Effector memory CD4-positive, alpha-beta T cell (primary cell): ENCODE measurements at regions not wholly inside any gene's neighbourhood (a gene's known extent, or its start where the extent isn't known, plus 50 kb on each side); places are given as distances from the start of the nearest gene placed in this dataset.
"Not testable (repeated sequence)": the region's sequence is repeated elsewhere in the genome, so short reads cannot be mapped to it uniquely, and the experiment has no call there.

Experiments
- DNase-seq, 3 donors: peaks; one replicate each; pipeline ENCODE4 v3.0.0-alpha.2; 2020
- H3K27ac ChIP-seq: 2 replicates; pipeline ENCODE4 v1.7.0; 2013; ENCODE audit warnings: mild to moderate bottlenecking, low read length, moderate library complexity; ENCODE audit not compliant: insufficient read depth, poor library complexity, severe bottlenecking
- H3K27me3 ChIP-seq: replicated peaks from 2 replicates; pipeline ENCODE4 v1.7.0; 2013; ENCODE audit warnings: mild to moderate bottlenecking, low read length; ENCODE audit not compliant: insufficient read depth, control insufficient read depth, poor library complexity, severe bottlenecking
- H3K36me3 ChIP-seq: 2 replicates; pipeline ENCODE4 v1.7.0; 2013; ENCODE audit warnings: mild to moderate bottlenecking, low read length, moderate library complexity; ENCODE audit not compliant: control insufficient read depth, insufficient read depth
- H3K4me1 ChIP-seq: 2 replicates; pipeline ENCODE4 v1.7.0; 2013; ENCODE audit warnings: low read length, mild to moderate bottlenecking; ENCODE audit not compliant: control insufficient read depth, insufficient read depth, poor library complexity, severe bottlenecking
- H3K4me3 ChIP-seq: 2 replicates; pipeline ENCODE4 v1.7.0; 2013; ENCODE audit warnings: low read length, low read depth, mild to moderate bottlenecking; ENCODE audit not compliant: insufficient read depth, poor library complexity, severe bottlenecking
- H3K9me3 ChIP-seq: 2 replicates; pipeline ENCODE4 v1.7.0; 2013; ENCODE audit warnings: mild to moderate bottlenecking, low read length, moderate library complexity; ENCODE audit not compliant: control insufficient read depth

- Histone ChIP-seq H3K9me3 (no peaks in the 10 kb centered on the region), H3K27me3 (no peaks in the 10 kb centered on the region), H3K4me3 (no peak overlapping the region), H3K4me1 (no peaks in the 10 kb centered on the region), H3K27ac (no peak overlapping the region), H3K36me3 (no peaks in the 10 kb centered on the region)
- DNase-seq, result no peak
Measured at GRCh38 chr15:70518201-70519003, 245.0 kb downstream of the UACA start.

DNA sequence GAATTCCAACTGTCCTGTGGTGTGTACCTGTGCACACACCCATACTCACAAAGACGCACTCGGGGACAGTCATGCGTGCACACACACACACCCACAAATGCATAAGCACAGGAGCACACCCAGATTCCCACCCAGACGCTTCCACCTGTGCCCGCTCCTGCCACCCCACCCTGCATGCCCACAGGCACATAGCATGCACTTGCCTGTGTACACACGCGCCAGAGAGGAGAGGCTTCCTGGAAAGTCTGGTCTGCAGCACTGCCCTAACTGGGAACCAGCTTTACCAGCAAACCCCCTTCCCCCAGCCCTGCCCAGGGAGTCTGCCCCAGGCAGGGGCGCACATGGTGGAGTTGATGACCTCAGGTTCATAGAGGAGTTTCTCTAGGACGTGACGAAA lies 246.2 kb downstream of the UACA start:
- DNase-seq, result no peak
- Histone ChIP-seq H3K27ac (no peak overlapping the region), H3K9me3 (no peaks in the 10 kb centered on the region), H3K36me3 (no peaks in the 10 kb centered on the region), H3K27me3 (no peaks in the 10 kb centered on the region), H3K4me3 (no peak overlapping the region), H3K4me1 (no peaks in the 10 kb centered on the region)

- no peaks in the 10 kb centered on the region for H3K27me3 ChIP-seq
- H3K4me1 ChIP-seq, result no peaks in the 10 kb centered on the region
- no peak for DNase-seq
- H3K27ac ChIP-seq, result no peak overlapping the region
- no peaks in the 10 kb centered on the region for H3K36me3 ChIP-seq
- no peak overlapping the region for H3K4me3 ChIP-seq
- H3K9me3 ChIP-seq, result no peaks in the 10 kb centered on the region
Measured at GRCh38 chr15:70516408-70517193, 246.8 kb downstream of the UACA start.

DNA sequence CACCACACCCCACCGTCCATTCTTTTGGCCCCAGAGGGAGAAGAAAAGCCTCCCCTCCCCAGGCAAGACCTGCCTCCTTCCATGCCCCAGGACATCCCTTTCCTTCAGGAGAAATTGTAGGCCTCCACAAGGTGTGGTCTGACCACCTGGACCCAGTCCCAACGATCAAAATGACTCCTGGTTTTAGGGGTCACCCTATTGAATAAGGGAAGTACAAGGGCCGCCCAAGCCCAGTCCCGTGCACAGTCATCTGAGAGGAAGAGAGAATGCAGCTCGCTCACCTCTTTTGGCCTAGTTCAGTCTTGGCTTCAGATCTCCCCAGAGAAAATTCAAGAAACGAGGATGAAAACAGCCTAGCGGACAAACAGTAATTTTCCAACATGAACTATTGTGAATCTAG lies 249.1 kb downstream of the UACA start:
- no peaks in the 10 kb centered on the region for H3K36me3 ChIP-seq
- H3K27ac ChIP-seq, result no peak overlapping the region
- no peak overlapping the region for H3K4me3 ChIP-seq
- H3K27me3 ChIP-seq, result no peaks in the 10 kb centered on the region
- no peaks in the 10 kb centered on the region for H3K4me1 ChIP-seq
- DNase-seq, result no peak
- H3K9me3 ChIP-seq, result peaks cover 9% of the 10 kb centered on the region

DNA sequence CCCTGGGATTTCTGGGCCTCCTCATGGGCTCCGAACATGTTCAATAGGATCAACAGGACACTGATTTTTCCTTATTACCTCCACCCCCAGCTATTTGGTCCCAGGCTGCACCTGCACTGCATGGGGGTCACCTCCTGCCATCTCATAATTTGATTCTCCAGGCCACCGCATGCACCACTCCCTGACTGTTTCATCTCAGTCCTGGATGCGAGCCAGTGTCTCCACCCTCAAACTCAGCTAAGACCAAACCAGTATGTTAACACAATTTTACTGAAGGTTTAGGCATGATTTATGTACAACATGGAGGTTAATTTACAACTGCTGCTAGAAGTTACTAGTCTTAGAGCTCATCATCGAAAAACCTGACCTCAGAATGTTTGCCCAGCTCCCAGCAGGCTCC lies 249.5 kb downstream of the UACA start:
- H3K9me3 ChIP-seq, result peaks cover 9% of the 10 kb centered on the region
- no peaks in the 10 kb centered on the region for H3K4me1 ChIP-seq
- H3K27me3 ChIP-seq, result no peaks in the 10 kb centered on the region
- H3K36me3 ChIP-seq, result no peaks in the 10 kb centered on the region
- H3K27ac ChIP-seq, result no peak overlapping the region
- H3K4me3 ChIP-seq, result no peak overlapping the region
- no peak for DNase-seq

GRCh38 chr15:70512772-70513362 lies 250.5 kb downstream of the UACA start:
- peak in 2 of 3 donors; percentile 24 to 40 for DNase-seq
- no peak overlapping the region for H3K27ac ChIP-seq
- no peaks in the 10 kb centered on the region for H3K4me1 ChIP-seq
- H3K27me3 ChIP-seq, result no peaks in the 10 kb centered on the region
- H3K9me3 ChIP-seq, result peaks cover 9% of the 10 kb centered on the region
- no peak overlapping the region for H3K4me3 ChIP-seq
- H3K36me3 ChIP-seq, result no peaks in the 10 kb centered on the region

DNA sequence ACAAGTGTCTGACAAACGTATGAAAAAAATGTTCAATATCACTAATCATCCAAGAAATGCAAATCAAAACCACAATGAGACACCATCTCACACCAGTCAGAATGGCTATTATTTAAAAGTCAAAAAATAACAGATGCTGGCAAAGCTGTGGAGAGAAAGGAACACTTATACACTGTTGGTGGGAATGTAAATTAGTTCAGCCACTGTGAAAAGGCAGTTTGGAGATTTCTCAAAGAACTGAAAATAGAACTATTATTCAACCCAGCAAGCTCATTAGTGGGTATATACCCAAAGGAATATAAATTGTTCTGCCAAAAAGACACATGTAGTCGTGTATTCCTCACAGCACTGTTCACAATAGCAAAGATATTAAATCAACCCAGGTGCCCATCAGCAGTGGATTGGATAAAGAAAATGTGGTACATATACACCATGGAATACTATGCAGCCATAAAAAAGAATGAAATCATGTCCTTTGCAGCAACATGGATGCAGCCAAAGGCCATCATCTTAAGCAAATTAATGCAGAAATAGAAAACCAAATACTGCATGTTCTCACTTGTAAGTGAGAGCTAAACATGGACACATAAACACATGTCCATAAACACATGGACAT lies 251.3 kb downstream of the UACA start:
- not testable (repeated sequence) for H3K4me3 ChIP-seq, H3K27ac ChIP-seq

GRCh38 chr15:70510433-70510832 lies 252.9 kb downstream of the UACA start:
- Histone ChIP-seq H3K27me3 (no peaks in the 10 kb centered on the region), H3K36me3 (no peaks in the 10 kb centered on the region), H3K9me3 (peaks cover 9% of the 10 kb centered on the region), H3K27ac (no peak overlapping the region), H3K4me1 (no peaks in the 10 kb centered on the region), H3K4me3 (no peak overlapping the region)
- no peak for DNase-seq

More for the DNA sequence above, 251.3 kb downstream of the UACA start:
- not testable (repeated sequence) for H3K27me3 ChIP-seq, H3K4me1 ChIP-seq, H3K9me3 ChIP-seq, H3K36me3 ChIP-seq, DNase-seq

- Histone ChIP-seq H3K4me1 (peaks cover 6% of the 10 kb centered on the region), H3K27me3 (no peaks in the 10 kb centered on the region), H3K27ac (no peak overlapping the region), H3K9me3 (peaks cover 9% of the 10 kb centered on the region), H3K36me3 (no peaks in the 10 kb centered on the region), H3K4me3 (no peak overlapping the region)
- no peak for DNase-seq
Measured at GRCh38 chr15:70509731-70510143, 253.6 kb downstream of the UACA start.
